Parathyroid adenoma (tissue), 2 donors: ENCODE measurements at regions not wholly inside any gene's neighbourhood (a gene's known extent, or its start where the extent isn't known, plus 50 kb on each side); places are given as distances from the start of the nearest gene placed in this dataset.

Source experiments
- H2AFZ ChIP-seq: fragments of 300-600 bp; sonication (generic); one replicate; pipeline ENCODE4 v1.7.0; 2017; ENCODE audit warnings: antibody characterized with exemption, mild to moderate bottlenecking
- H3K27ac ChIP-seq: fragments of 300-600 bp; sonication (generic); one replicate; pipeline ENCODE4 v1.7.0; 2017
- H3K27me3 ChIP-seq: fragments of 300-600 bp; sonication (generic); one replicate; pipeline ENCODE4 v1.7.0; 2017; ENCODE audit warnings: low read length; ENCODE audit not compliant: control insufficient read depth, insufficient read depth
- H3K36me3 ChIP-seq: fragments of 300-600 bp; sonication (generic); one replicate; pipeline ENCODE4 v1.7.0; 2017; ENCODE audit warnings: low read length; ENCODE audit not compliant: control insufficient read depth, insufficient read depth
- H3K4me1 ChIP-seq: fragments of 300-600 bp; sonication (generic); one replicate; pipeline ENCODE4 v1.7.0; 2017; ENCODE audit warnings: control low read depth
- H3K4me2 ChIP-seq: fragments of 300-600 bp; sonication (generic); one replicate; pipeline ENCODE4 v1.7.0; 2017; ENCODE audit warnings: low read length
- H3K4me3 ChIP-seq: fragments of 300-600 bp; sonication (generic); one replicate; pipeline ENCODE4 v1.7.0; 2017; ENCODE audit warnings: low read depth, low read length
- H3K79me2 ChIP-seq: fragments of 300-600 bp; sonication (generic); one replicate; pipeline ENCODE4 v1.7.0; 2017; ENCODE audit warnings: control low read depth
- H3K9ac ChIP-seq: fragments of 300-600 bp; sonication (generic); one replicate; pipeline ENCODE4 v1.7.0; 2017; ENCODE audit warnings: mild to moderate bottlenecking
- H3K9me3 ChIP-seq: fragments of 300-600 bp; sonication (generic); one replicate; pipeline ENCODE4 v1.7.0; 2017; ENCODE audit warnings: low read length; ENCODE audit not compliant: control insufficient read depth
- CTCF ChIP-seq: fragments of 300-600 bp; sonication (generic); IDR thresholded peaks from one replicate; pipeline ENCODE4 v1.7.0; 2017; ENCODE audit warnings: antibody characterized with exemption, mild to moderate bottlenecking
- donor health status: primary hyperparathyroidism.

GRCh38 chr2:40556739-40557138 lies 104.8 kb upstream of the SLC8A1 start:
- Histone ChIP-seq H3K4me3 (no peak overlapping the region), H3K4me1 (no peaks in the 10 kb centered on the region), H3K27me3 (no peaks in the 10 kb centered on the region), H3K27ac (no peak overlapping the region), H3K4me2 (no peak overlapping the region), H2AFZ (no peak overlapping the region), H3K36me3 (no peaks in the 10 kb centered on the region), H3K79me2 (no peaks in the 10 kb centered on the region), H3K9ac (no peak overlapping the region), H3K9me3 (no peaks in the 10 kb centered on the region)
- no peak for TF ChIP-seq CTCF

GRCh38 chr2:40558761-40559160 lies 106.9 kb upstream of the SLC8A1 start:
- H3K27ac ChIP-seq = no peak overlapping the region
- no peaks in the 10 kb centered on the region for H3K9me3 ChIP-seq
- H3K4me3 ChIP-seq = no peak overlapping the region
- no peaks in the 10 kb centered on the region for H3K79me2 ChIP-seq
- H3K36me3 ChIP-seq = no peaks in the 10 kb centered on the region
- H3K4me1 ChIP-seq = no peaks in the 10 kb centered on the region
- no peak overlapping the region for H3K4me2 ChIP-seq
- no peak for TF ChIP-seq CTCF
- no peaks in the 10 kb centered on the region for H3K27me3 ChIP-seq
- no peak overlapping the region for H3K9ac ChIP-seq
- no peak overlapping the region for H2AFZ ChIP-seq

GRCh38 chr2:40559175-40559574 lies 107.3 kb upstream of the SLC8A1 start:
- no peak for TF ChIP-seq CTCF
- no peaks in the 10 kb centered on the region for H3K79me2 ChIP-seq
- no peaks in the 10 kb centered on the region for H3K36me3 ChIP-seq
- H3K4me2 ChIP-seq = no peak overlapping the region
- no peak overlapping the region for H3K27ac ChIP-seq
- H3K9ac ChIP-seq = no peak overlapping the region
- H2AFZ ChIP-seq = no peak overlapping the region
- no peaks in the 10 kb centered on the region for H3K27me3 ChIP-seq
- H3K9me3 ChIP-seq = no peaks in the 10 kb centered on the region
- no peaks in the 10 kb centered on the region for H3K4me1 ChIP-seq
- H3K4me3 ChIP-seq = no peak overlapping the region

- no peak overlapping the region for H3K9ac ChIP-seq
- TF ChIP-seq CTCF = no peak
- H3K9me3 ChIP-seq = no peaks in the 10 kb centered on the region
- no peaks in the 10 kb centered on the region for H3K79me2 ChIP-seq
- H3K4me2 ChIP-seq = no peak overlapping the region
- H2AFZ ChIP-seq = no peak overlapping the region
- H3K27ac ChIP-seq = no peak overlapping the region
- H3K4me3 ChIP-seq = no peak overlapping the region
- H3K27me3 ChIP-seq = no peaks in the 10 kb centered on the region
- H3K36me3 ChIP-seq = no peaks in the 10 kb centered on the region
- H3K4me1 ChIP-seq = no peaks in the 10 kb centered on the region
Measured at GRCh38 chr2:40564184-40564583, 112.3 kb upstream of the SLC8A1 start.

GRCh38 chr2:40579247-40579646 lies 127.4 kb upstream of the SLC8A1 start:
- Histone ChIP-seq H3K4me1 (no peaks in the 10 kb centered on the region), H3K27me3 (no peaks in the 10 kb centered on the region), H3K4me3 (no peak overlapping the region), H3K4me2 (no peak overlapping the region), H3K9me3 (no peaks in the 10 kb centered on the region), H3K79me2 (no peaks in the 10 kb centered on the region), H3K36me3 (no peaks in the 10 kb centered on the region), H3K27ac (no peak overlapping the region), H2AFZ (no peak overlapping the region), H3K9ac (no peak overlapping the region)
- TF ChIP-seq CTCF = no peak
